ENCODE measurements at regions not wholly inside any gene's neighbourhood (a gene's known extent, or its start where the extent isn't known, plus 50 kb on each side); places are given as distances from the start of the nearest gene placed in this dataset.

- H3K27me3 ChIP-seq (ENCODE audit: insufficient read depth, low read length): no peaks in the 10 kb centered on the region
- H3K4me2 ChIP-seq (ENCODE audit: insufficient read depth, low read length): no peak overlapping the region
- H3K4me3 ChIP-seq (ENCODE audit: insufficient read depth, low read length): no peak overlapping the region
- H4K20me1 ChIP-seq (ENCODE audit: insufficient read depth, low read length): no peaks in the 10 kb centered on the region
- H3K27ac ChIP-seq (ENCODE audit: low read depth, low read length): no peak overlapping the region
- no peaks in the 10 kb centered on the region for H3K79me2 ChIP-seq (ENCODE audit: insufficient read depth, low read length)
- TF ChIP-seq, protein P1, sequence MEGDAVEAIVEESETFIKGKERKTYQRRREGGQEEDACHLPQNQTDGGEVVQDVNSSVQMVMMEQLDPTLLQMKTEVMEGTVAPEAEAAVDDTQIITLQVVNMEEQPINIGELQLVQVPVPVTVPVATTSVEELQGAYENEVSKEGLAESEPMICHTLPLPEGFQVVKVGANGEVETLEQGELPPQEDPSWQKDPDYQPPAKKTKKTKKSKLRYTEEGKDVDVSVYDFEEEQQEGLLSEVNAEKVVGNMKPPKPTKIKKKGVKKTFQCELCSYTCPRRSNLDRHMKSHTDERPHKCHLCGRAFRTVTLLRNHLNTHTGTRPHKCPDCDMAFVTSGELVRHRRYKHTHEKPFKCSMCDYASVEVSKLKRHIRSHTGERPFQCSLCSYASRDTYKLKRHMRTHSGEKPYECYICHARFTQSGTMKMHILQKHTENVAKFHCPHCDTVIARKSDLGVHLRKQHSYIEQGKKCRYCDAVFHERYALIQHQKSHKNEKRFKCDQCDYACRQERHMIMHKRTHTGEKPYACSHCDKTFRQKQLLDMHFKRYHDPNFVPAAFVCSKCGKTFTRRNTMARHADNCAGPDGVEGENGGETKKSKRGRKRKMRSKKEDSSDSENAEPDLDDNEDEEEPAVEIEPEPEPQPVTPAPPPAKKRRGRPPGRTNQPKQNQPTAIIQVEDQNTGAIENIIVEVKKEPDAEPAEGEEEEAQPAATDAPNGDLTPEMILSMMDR (IDR thresholded peaks at IDR 0.05; ENCODE audit: extremely low read depth, low read depth, low read length): no peak
- DNase-seq (ENCODE audit: insufficient read length, low spot score, missing footprints): no peak
- H3K9me3 ChIP-seq (ENCODE audit: low read depth, low read length): no peaks in the 10 kb centered on the region
- no peak overlapping the region for H2AFZ ChIP-seq (ENCODE audit: low read length)
- no peaks in the 10 kb centered on the region for H3K4me1 ChIP-seq (ENCODE audit: insufficient read depth, low read length)
- H3K36me3 ChIP-seq (ENCODE audit: insufficient read depth, low read length): no peaks in the 10 kb centered on the region
These were observed 417.0 kb downstream of the TYW1 start for GRCh38 chr7:67413670-67414069.

DNA sequence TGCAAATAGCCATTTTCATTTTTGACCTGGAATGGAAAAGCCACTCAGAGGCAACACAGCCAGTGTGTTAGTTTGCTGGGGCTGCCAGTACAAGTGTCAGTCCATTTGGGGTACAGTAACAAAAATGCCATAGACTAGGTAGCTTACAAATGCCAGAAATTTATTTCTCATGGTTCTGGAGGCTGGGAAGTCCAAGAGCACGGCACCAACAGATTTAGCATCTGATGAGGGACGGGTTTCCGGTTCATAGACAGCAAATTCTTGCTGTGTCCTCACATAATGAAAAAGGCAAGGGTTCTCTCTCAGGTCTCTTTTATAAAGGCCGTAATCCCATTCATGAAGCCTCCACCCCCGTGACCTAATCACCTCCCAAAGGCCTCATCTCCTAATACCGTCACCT lies 418.2 kb downstream of the TYW1 start:
- TF ChIP-seq, protein P1 (IDR thresholded peaks at IDR 0.05; ENCODE audit: extremely low read depth, low read depth, low read length): no peak
- Histone ChIP-seq H3K4me1 (ENCODE audit: insufficient read depth, low read length) (no peaks in the 10 kb centered on the region), H4K20me1 (ENCODE audit: insufficient read depth, low read length) (no peaks in the 10 kb centered on the region), H3K27ac (ENCODE audit: low read depth, low read length) (no peak overlapping the region), H3K79me2 (ENCODE audit: insufficient read depth, low read length) (no peaks in the 10 kb centered on the region), H3K27me3 (ENCODE audit: insufficient read depth, low read length) (no peaks in the 10 kb centered on the region), H3K9me3 (ENCODE audit: low read depth, low read length) (no peaks in the 10 kb centered on the region), H3K4me3 (ENCODE audit: insufficient read depth, low read length) (no peak overlapping the region), H3K4me2 (ENCODE audit: insufficient read depth, low read length) (no peak overlapping the region), H3K36me3 (ENCODE audit: insufficient read depth, low read length) (no peaks in the 10 kb centered on the region), H2AFZ (ENCODE audit: low read length) (no peak overlapping the region)
- DNase-seq (ENCODE audit: insufficient read length, low spot score, missing footprints): no peak

DNA sequence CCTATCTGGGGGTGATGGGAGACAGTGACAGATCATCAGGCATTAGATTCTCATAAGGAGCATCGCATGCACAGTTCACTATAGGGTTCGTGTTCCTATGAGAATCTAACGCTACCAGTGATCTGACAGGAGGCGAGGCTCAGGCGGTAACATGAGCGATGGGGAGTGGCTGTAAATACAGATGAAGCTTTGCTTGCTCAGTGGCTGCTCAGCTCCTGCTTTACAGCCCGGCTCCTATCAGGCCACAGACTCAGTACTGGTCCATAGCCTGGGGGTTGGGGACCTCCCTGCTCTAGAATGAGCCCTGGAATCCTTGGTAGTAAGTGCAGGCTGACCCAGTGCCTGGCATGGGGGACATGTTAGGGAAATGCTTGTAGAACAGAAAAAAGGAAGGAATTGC lies 426.0 kb downstream of the TYW1 start:
- H4K20me1 ChIP-seq (ENCODE audit: insufficient read depth, low read length): no peaks in the 10 kb centered on the region
- H3K36me3 ChIP-seq (ENCODE audit: insufficient read depth, low read length): no peaks in the 10 kb centered on the region
- H3K27ac ChIP-seq (ENCODE audit: low read depth, low read length): no peak overlapping the region
- TF ChIP-seq, protein P1 (IDR thresholded peaks at IDR 0.05; ENCODE audit: extremely low read depth, low read depth, low read length): no peak
- no peaks in the 10 kb centered on the region for H3K4me1 ChIP-seq (ENCODE audit: insufficient read depth, low read length)
- no peak for DNase-seq (ENCODE audit: insufficient read length, low spot score, missing footprints)
- H3K4me2 ChIP-seq (ENCODE audit: insufficient read depth, low read length): no peak overlapping the region
- H3K4me3 ChIP-seq (ENCODE audit: insufficient read depth, low read length): no peak overlapping the region
- no peaks in the 10 kb centered on the region for H3K79me2 ChIP-seq (ENCODE audit: insufficient read depth, low read length)
- H3K27me3 ChIP-seq (ENCODE audit: insufficient read depth, low read length): no peaks in the 10 kb centered on the region
- H3K9me3 ChIP-seq (ENCODE audit: low read depth, low read length): no peaks in the 10 kb centered on the region
- no peak overlapping the region for H2AFZ ChIP-seq (ENCODE audit: low read length)

GRCh38 chr7:67423065-67423464 lies 426.4 kb downstream of the TYW1 start:
- H3K4me3 ChIP-seq (ENCODE audit: insufficient read depth, low read length): no peak overlapping the region
- DNase-seq (ENCODE audit: insufficient read length, low spot score, missing footprints): no peak
- no peak overlapping the region for H2AFZ ChIP-seq (ENCODE audit: low read length)
- no peaks in the 10 kb centered on the region for H3K4me1 ChIP-seq (ENCODE audit: insufficient read depth, low read length)
- H3K4me2 ChIP-seq (ENCODE audit: insufficient read depth, low read length): no peak overlapping the region
- H3K27ac ChIP-seq (ENCODE audit: low read depth, low read length): no peak overlapping the region
- H3K36me3 ChIP-seq (ENCODE audit: insufficient read depth, low read length): no peaks in the 10 kb centered on the region
- H3K27me3 ChIP-seq (ENCODE audit: insufficient read depth, low read length): no peaks in the 10 kb centered on the region
- no peaks in the 10 kb centered on the region for H3K9me3 ChIP-seq (ENCODE audit: low read depth, low read length)
- H4K20me1 ChIP-seq (ENCODE audit: insufficient read depth, low read length): no peaks in the 10 kb centered on the region
- no peaks in the 10 kb centered on the region for H3K79me2 ChIP-seq (ENCODE audit: insufficient read depth, low read length)
- TF ChIP-seq, protein P1 (IDR thresholded peaks at IDR 0.05; ENCODE audit: extremely low read depth, low read depth, low read length): no peak

All from osteoblast (primary cell).